Natural killer cell (primary cell): ENCODE measurements at regions not wholly inside any gene's neighbourhood (a gene's known extent, or its start where the extent isn't known, plus 50 kb on each side); places are given as distances from the start of the nearest gene placed in this dataset.

Experiments
- ATAC-seq, 3 donors: fragments of 150-1000 bp in 2 of 3; fragments of 200-7000 bp in 1 of 3; cut with Tn5 transposase; 1 replicate in 1 of 3; 2 replicates in 2 of 3; pipeline ENCODE4 v1.10.0; 2021; ENCODE audit warnings: mild to moderate bottlenecking in 2 of 3, moderate library complexity in 2 of 3
- DNase-seq, 2 donors: peaks; one replicate each; pipeline versions ENCODE4 v3.0.0 to v3.0.0-alpha.2; 2013 to 2021; ENCODE audit warnings: mixed read lengths in 1 of 2
- H3K27ac ChIP-seq: one replicate; pipeline ENCODE4 v1.5.1; 2013; ENCODE audit warnings: mild to moderate bottlenecking, low read length
- H3K27me3 ChIP-seq: one replicate; pipeline ENCODE4 v1.6.1; 2013; ENCODE audit warnings: low read length; ENCODE audit not compliant: control insufficient read depth, insufficient read depth
- H3K36me3 ChIP-seq: one replicate; pipeline ENCODE4 v1.6.1; 2013; ENCODE audit warnings: low read length; ENCODE audit not compliant: control insufficient read depth, insufficient read depth
- H3K4me1 ChIP-seq: one replicate; pipeline ENCODE4 v1.6.1; 2013; ENCODE audit warnings: low read length; ENCODE audit not compliant: control insufficient read depth, insufficient read depth
- H3K4me3 ChIP-seq: one replicate; pipeline ENCODE4 v1.5.1; 2013; ENCODE audit warnings: low read length
- H3K9me3 ChIP-seq: one replicate; pipeline ENCODE4 v1.6.1; 2013; ENCODE audit warnings: low read length; ENCODE audit not compliant: control insufficient read depth, insufficient read depth
- H3K27ac Mint-ChIP-seq, 2 donors: one replicate each; pipeline ENCODE4 v1.8.0; 2022; ENCODE audit warnings: mild to moderate bottlenecking in 2 of 2, mixed read lengths in 2 of 2, moderate library complexity in 1 of 2
- H3K27me3 Mint-ChIP-seq, 2 donors: one replicate each; pipeline ENCODE4 v1.8.0; 2022; ENCODE audit warnings: low read depth in 2 of 2, mixed read lengths in 2 of 2
- H3K36me3 Mint-ChIP-seq: one replicate; pipeline ENCODE4 v1.8.0; 2022; ENCODE audit warnings: mixed read lengths
- H3K4me1 Mint-ChIP-seq, 2 donors: one replicate each; pipeline ENCODE4 v1.8.0; 2022; ENCODE audit warnings: mixed read lengths in 2 of 2
- H3K4me3 Mint-ChIP-seq: one replicate; pipeline ENCODE4 v1.8.0; 2022; ENCODE audit warnings: mild to moderate bottlenecking, moderate library complexity, mixed read lengths
- H3K9me3 Mint-ChIP-seq, 2 donors: one replicate each; pipeline ENCODE4 v1.8.0; 2022; ENCODE audit warnings: mixed read lengths in 2 of 2
- CTCF ChIP-seq: fragments of 200-600 bp; IDR thresholded peaks from one replicate; pipeline ENCODE4 v1.8.0; 2022; ENCODE audit warnings: antibody characterized with exemption
- WGBS: methylation state at CpG from one replicate; pipeline ENCODE4 v1.1.7; 2013; ENCODE audit warnings: missing lambda C conversion rate; ENCODE audit not compliant: insufficient coverage; 5-methylcytosine and 5-hydroxymethylcytosine counted together
- intact Hi-C: fragments of 100-400 bp; cut with micrococcal nuclease; formaldehyde crosslinking; loops from one replicate; pipeline ENCODE4 v1.14.2; 2022

- intact Hi-C loops = no loop called here
- Mint-ChIP-seq H3K9me3 (peaks cover 3 to 5% of the 10 kb centered on the region in 2 donors), H3K4me1 (no peaks in the 10 kb centered on the region), H3K4me3 (no peak overlapping the region), H3K27me3 (no peaks in the 10 kb centered on the region), H3K27ac (no peak overlapping the region), H3K36me3 (no peaks in the 10 kb centered on the region)
- Histone ChIP-seq H3K4me3 (no peak overlapping the region), H3K9me3 (no peaks in the 10 kb centered on the region), H3K27ac (no peak overlapping the region), H3K36me3 (no peaks in the 10 kb centered on the region), H3K27me3 (no peaks in the 10 kb centered on the region), H3K4me1 (no peaks in the 10 kb centered on the region)
- ATAC-seq (no peak), DNase-seq (no peak)
- WGBS = 93% methylated on average over 1 of the region's 4 CpGs
- TF ChIP-seq CTCF = no peak
These were observed 172.6 kb downstream of the SLITRK6 start for GRCh38 chr13:85626603-85627002.

GRCh38 chr13:85619321-85619720, 179.9 kb downstream of the SLITRK6 start:
- no peak for TF ChIP-seq CTCF
- Mint-ChIP-seq H3K4me3 (no peak overlapping the region), H3K4me1 (no peaks in the 10 kb centered on the region), H3K27me3 (no peaks in the 10 kb centered on the region), H3K27ac (no peak overlapping the region), H3K36me3 (no peaks in the 10 kb centered on the region), H3K9me3 (peaks cover 7 to 11% of the 10 kb centered on the region in 2 donors)
- no peak for DNase-seq
- ATAC-seq = no peak
- no peaks in the 10 kb centered on the region for H3K9me3 ChIP-seq
- H3K4me1 ChIP-seq = no peaks in the 10 kb centered on the region
- no peak overlapping the region for H3K27ac ChIP-seq
- H3K36me3 ChIP-seq = no peaks in the 10 kb centered on the region
- H3K4me3 ChIP-seq = no peak overlapping the region
- intact Hi-C loops = no loop called here
- 93% methylated on average over 2 of the region's 2 CpGs for WGBS
- H3K27me3 ChIP-seq = no peaks in the 10 kb centered on the region

- Mint-ChIP-seq H3K36me3 (no peaks in the 10 kb centered on the region), H3K27me3 (no peaks in the 10 kb centered on the region), H3K4me3 (no peak overlapping the region), H3K9me3 (peaks cover 12 to 14% of the 10 kb centered on the region in 2 donors), H3K27ac (no peak overlapping the region), H3K4me1 (no peaks in the 10 kb centered on the region)
- DNase-seq = no peak
- TF ChIP-seq CTCF = no peak
- intact Hi-C loops = no loop called here
- Histone ChIP-seq H3K4me1 (no peaks in the 10 kb centered on the region), H3K27me3 (no peaks in the 10 kb centered on the region), H3K36me3 (no peaks in the 10 kb centered on the region), H3K27ac (no peak overlapping the region), H3K9me3 (no peaks in the 10 kb centered on the region), H3K4me3 (no peak overlapping the region)
- 21% methylated on average over 3 of the region's 5 CpGs for WGBS
- no peak for ATAC-seq
These were observed 180.7 kb downstream of the SLITRK6 start for GRCh38 chr13:85618521-85618920.

GRCh38 chr13:85616275-85616674, 182.9 kb downstream of the SLITRK6 start:
- no peaks in the 10 kb centered on the region for H3K27me3 Mint-ChIP-seq
- Histone ChIP-seq H3K4me3 (no peak overlapping the region), H3K27ac (no peak overlapping the region), H3K27me3 (no peaks in the 10 kb centered on the region), H3K9me3 (no peaks in the 10 kb centered on the region), H3K4me1 (no peaks in the 10 kb centered on the region), H3K36me3 (no peaks in the 10 kb centered on the region)
- intact Hi-C loops = no loop called here
- TF ChIP-seq CTCF = no peak
- no peaks in the 10 kb centered on the region for H3K4me1 Mint-ChIP-seq
- no peak overlapping the region for H3K27ac Mint-ChIP-seq
- 100% methylated on average over 1 of the region's 2 CpGs for WGBS
- no peak overlapping the region for H3K4me3 Mint-ChIP-seq
- H3K9me3 Mint-ChIP-seq = peaks cover 10 to 15% of the 10 kb centered on the region in 2 donors
- ATAC-seq = no peak
- DNase-seq = no peak
- H3K36me3 Mint-ChIP-seq = no peaks in the 10 kb centered on the region
